ENCODE measurements at regions not wholly inside any gene's neighbourhood (a gene's known extent, or its start where the extent isn't known, plus 50 kb on each side); places are given as distances from the start of the nearest gene placed in this dataset.
"Not testable (repeated sequence)": the region's sequence is repeated elsewhere in the genome, so short reads cannot be mapped to it uniquely, and the experiment has no call there.

DNA sequence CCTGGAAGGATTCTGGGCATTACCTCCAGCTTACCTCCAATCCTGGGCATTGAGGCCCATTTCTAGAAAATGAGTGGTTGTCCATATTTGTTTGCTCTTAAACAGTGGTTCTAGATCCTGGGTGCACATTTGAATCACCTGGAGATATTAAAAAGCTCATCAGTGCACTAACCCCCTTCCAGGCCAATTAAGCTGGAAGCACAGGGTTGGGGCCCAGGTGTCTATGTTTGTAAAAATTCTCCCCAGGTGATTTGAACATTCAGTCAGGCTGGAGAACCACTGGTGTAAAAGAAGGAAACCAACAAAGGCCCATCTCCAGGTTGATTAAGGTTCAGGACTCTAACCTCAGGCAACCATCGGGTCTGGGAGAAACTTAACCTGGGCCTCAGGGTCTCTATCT is 102.6 kb upstream of the NANOS1 start:
- no peaks in the 10 kb centered on the region for H3K9me3 ChIP-seq
- H3K27ac ChIP-seq: no peak overlapping the region
- no peak overlapping the region for H3K4me3 ChIP-seq
- no peak for DNase-seq
- WGBS, 2 donors: 88 to 94% methylated on average over 1 of the region's 1 CpG
- intact Hi-C loops (cut with DNase I; ENCODE audit: low total_unique reads): no loop called here
- TF ChIP-seq, protein P1, sequence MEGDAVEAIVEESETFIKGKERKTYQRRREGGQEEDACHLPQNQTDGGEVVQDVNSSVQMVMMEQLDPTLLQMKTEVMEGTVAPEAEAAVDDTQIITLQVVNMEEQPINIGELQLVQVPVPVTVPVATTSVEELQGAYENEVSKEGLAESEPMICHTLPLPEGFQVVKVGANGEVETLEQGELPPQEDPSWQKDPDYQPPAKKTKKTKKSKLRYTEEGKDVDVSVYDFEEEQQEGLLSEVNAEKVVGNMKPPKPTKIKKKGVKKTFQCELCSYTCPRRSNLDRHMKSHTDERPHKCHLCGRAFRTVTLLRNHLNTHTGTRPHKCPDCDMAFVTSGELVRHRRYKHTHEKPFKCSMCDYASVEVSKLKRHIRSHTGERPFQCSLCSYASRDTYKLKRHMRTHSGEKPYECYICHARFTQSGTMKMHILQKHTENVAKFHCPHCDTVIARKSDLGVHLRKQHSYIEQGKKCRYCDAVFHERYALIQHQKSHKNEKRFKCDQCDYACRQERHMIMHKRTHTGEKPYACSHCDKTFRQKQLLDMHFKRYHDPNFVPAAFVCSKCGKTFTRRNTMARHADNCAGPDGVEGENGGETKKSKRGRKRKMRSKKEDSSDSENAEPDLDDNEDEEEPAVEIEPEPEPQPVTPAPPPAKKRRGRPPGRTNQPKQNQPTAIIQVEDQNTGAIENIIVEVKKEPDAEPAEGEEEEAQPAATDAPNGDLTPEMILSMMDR (IDR thresholded peaks at IDR 0.05): no peak
- TF ChIP-seq POLR2A (IDR thresholded peaks at IDR 0.05): no peak
- H3K36me3 ChIP-seq (ENCODE audit: low read depth, missing control alignments): no peaks in the 10 kb centered on the region
- no peaks in the 10 kb centered on the region for H3K27me3 ChIP-seq
- no peaks in the 10 kb centered on the region for H3K4me1 ChIP-seq

DNA sequence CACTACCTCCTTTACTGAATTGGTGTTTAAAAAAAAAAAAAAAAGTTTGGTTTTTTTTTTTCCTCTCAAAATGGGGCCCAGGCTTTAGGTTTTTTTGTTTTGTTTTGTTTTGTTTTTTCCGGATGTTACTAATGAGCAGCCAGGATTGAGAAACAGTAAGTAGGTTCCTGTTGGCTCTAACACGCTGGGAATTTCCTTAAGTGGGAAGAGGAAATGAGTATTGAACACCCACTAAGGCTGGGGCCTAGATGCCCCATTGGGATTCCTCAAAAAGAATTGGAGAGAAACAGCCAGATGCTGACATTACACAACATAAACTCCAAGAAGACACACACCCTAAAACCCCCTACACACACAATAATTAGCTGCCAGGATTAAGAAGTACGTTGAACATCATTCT is 102.2 kb upstream of the NANOS1 start:
- no peaks in the 10 kb centered on the region for H3K4me1 ChIP-seq
- no peak for DNase-seq
- H3K4me3 ChIP-seq: no peak overlapping the region

DNA sequence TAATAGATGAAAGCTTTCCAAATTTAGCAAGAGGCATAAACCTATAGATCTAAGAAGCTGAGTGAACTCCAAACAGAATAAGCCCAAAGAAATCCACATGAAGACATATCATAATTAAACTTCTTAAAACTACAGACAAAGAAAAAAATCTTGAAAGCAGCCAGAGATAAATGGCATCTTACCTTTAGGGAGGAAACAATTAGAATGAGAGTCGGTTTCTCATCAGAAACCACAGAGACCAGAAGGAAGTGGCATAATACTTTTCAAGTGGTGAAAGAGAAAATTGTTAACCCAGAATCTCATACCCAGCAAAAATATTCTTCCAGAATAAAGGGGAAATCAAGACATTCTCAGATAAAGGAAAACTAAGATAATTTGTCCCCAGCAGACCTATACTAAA is 98.9 kb upstream of the NANOS1 start:
- H3K36me3 ChIP-seq (ENCODE audit: low read depth, missing control alignments): no peaks in the 10 kb centered on the region
- H3K27ac ChIP-seq: no peak overlapping the region
- no peak for DNase-seq
- H3K4me3 ChIP-seq: no peak overlapping the region
- no peaks in the 10 kb centered on the region for H3K4me1 ChIP-seq
- H3K9me3 ChIP-seq: no peaks in the 10 kb centered on the region
- intact Hi-C loops (cut with DNase I; ENCODE audit: low total_unique reads): no loop called here
- no peaks in the 10 kb centered on the region for H3K27me3 ChIP-seq
- TF ChIP-seq, protein P1 (IDR thresholded peaks at IDR 0.05): no peak
- TF ChIP-seq POLR2A (IDR thresholded peaks at IDR 0.05): no peak
- 80 to 82% methylated on average over 1 of the region's 1 CpG for WGBS, 2 donors

More for the DNA sequence above, 102.2 kb upstream of the NANOS1 start:
- Histone ChIP-seq H3K9me3 (no peaks in the 10 kb centered on the region), H3K27ac (no peak overlapping the region), H3K27me3 (no peaks in the 10 kb centered on the region), H3K36me3 (ENCODE audit: low read depth, missing control alignments) (no peaks in the 10 kb centered on the region)
- intact Hi-C loops (cut with DNase I; ENCODE audit: low total_unique reads): no loop called here
- WGBS, 2 donors: 67 to 84% methylated on average over 3 of the region's 3 CpGs
- no peak for TF ChIP-seq POLR2A (IDR thresholded peaks at IDR 0.05)
- TF ChIP-seq, protein P1 (IDR thresholded peaks at IDR 0.05): no peak

DNA sequence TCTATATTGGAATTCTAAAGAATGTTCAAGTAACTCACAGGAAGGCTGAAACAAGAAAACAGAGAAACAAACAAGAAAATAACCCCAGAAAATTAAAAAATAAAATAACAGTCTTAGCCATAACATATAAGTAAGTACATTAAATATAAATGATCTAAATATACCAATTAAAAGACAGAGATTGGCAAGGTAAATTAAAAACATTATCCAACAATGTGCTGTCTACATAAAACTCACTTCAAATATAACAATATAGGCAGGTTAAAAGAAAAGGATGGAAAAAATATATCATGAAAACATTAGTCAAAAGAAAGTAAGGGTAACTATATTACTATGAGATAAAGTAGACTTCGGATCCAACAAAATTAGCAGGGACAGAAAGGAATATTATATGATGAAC is 98.1 kb upstream of the NANOS1 start:
- Histone ChIP-seq H3K27ac (no peak overlapping the region), H3K36me3 (ENCODE audit: low read depth, missing control alignments) (no peaks in the 10 kb centered on the region), H3K4me3 (no peak overlapping the region), H3K27me3 (no peaks in the 10 kb centered on the region), H3K9me3 (no peaks in the 10 kb centered on the region), H3K4me1 (no peaks in the 10 kb centered on the region)
- intact Hi-C loops (cut with DNase I; ENCODE audit: low total_unique reads): no loop called here
- DNase-seq: no peak
- WGBS, 2 donors: 80 to 91% methylated on average over 1 of the region's 1 CpG
- TF ChIP-seq POLR2A (IDR thresholded peaks at IDR 0.05): no peak
- TF ChIP-seq, protein P1 (IDR thresholded peaks at IDR 0.05): no peak

DNA sequence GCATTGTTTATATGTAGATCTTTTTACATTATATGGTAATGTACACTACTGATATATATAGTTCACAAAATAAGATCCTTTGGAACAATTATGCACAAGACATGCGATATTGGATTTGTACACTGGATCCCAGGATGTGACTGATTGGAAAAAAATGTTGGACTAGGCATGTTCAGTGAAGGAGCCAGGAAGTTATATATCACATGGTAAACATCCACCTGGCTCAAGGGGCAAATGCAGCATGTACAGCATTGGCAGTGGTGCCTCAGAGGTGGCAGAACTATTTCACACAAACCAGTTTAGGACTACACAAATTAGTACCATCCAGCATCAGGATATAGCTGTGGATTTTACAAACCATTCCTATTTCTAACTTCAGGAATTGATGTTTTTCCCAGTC is 97.4 kb upstream of the NANOS1 start:
- intact Hi-C loops (cut with DNase I; ENCODE audit: low total_unique reads); DNase-seq; H3K36me3 ChIP-seq (ENCODE audit: low read depth, missing control alignments); H3K27ac ChIP-seq; H3K9me3 ChIP-seq; H3K4me1 ChIP-seq; H3K27me3 ChIP-seq; H3K4me3 ChIP-seq: not testable (repeated sequence)
- WGBS, 2 donors: 88 to 97% methylated on average over 1 of the region's 1 CpG

All from testis (tissue), 2 donors.